C1 segment of cervical spinal cord (tissue), 14 donors: ENCODE measurements at regions not wholly inside any gene's neighbourhood (a gene's known extent, or its start where the extent isn't known, plus 50 kb on each side); places are given as distances from the start of the nearest gene placed in this dataset.
A peak's percentile ranks its signal among the peaks of the same experiment; 100 is the strongest.

ENCODE experiments used
- DNase-seq, 14 donors: peaks; one replicate each; lab custom pipeline; 2025; lab: John Stamatoyannopoulos, UW

- no peak for DNase-seq
These were observed 116.1 kb downstream of the UQCRFS1 start for GRCh38 chr19:29096896-29097295.

GRCh38 chr19:29093553-29093908, 119.4 kb downstream of the UQCRFS1 start:
- DNase-seq, result no peak

- DNase-seq, result no peak
These were observed 120.0 kb downstream of the UQCRFS1 start for GRCh38 chr19:29092712-29093552.

GRCh38 chr19:29090783-29091526, 122.0 kb downstream of the UQCRFS1 start:
- peak in 1 of 14 donors; percentile 0 for DNase-seq

- DNase-seq, result no peak
These were observed 123.6 kb downstream of the UQCRFS1 start for GRCh38 chr19:29089315-29089870.

GRCh38 chr19:29088761-29089160, 124.2 kb downstream of the UQCRFS1 start:
- peak in 1 of 14 donors; percentile 1 for DNase-seq

GRCh38 chr19:29086646-29087045, 126.3 kb downstream of the UQCRFS1 start:
- no peak for DNase-seq

GRCh38 chr19:29086182-29086581, 126.8 kb downstream of the UQCRFS1 start:
- DNase-seq, result no peak

GRCh38 chr19:29085630-29086029, 127.3 kb downstream of the UQCRFS1 start:
- DNase-seq, result no peak

GRCh38 chr19:29085206-29085605, 127.7 kb downstream of the UQCRFS1 start:
- DNase-seq, result no peak

- no peak for DNase-seq
These were observed 128.7 kb downstream of the UQCRFS1 start for GRCh38 chr19:29084266-29084665.

GRCh38 chr19:29083863-29084262, 129.1 kb downstream of the UQCRFS1 start:
- no peak for DNase-seq

GRCh38 chr19:29079356-29080032, 133.5 kb downstream of the UQCRFS1 start:
- no peak for DNase-seq

GRCh38 chr19:29076963-29077362, 136.0 kb downstream of the UQCRFS1 start:
- DNase-seq, result no peak

GRCh38 chr19:29076161-29076560, 136.8 kb downstream of the UQCRFS1 start:
- DNase-seq, result no peak

- no peak for DNase-seq
These were observed 137.8 kb downstream of the UQCRFS1 start for GRCh38 chr19:29075149-29075548.

- no peak for DNase-seq
These were observed 138.4 kb downstream of the UQCRFS1 start for GRCh38 chr19:29074579-29074978.

- no peak for DNase-seq
These were observed 145.1 kb downstream of the UQCRFS1 start for GRCh38 chr19:29067831-29068230.

GRCh38 chr19:29062475-29063435, 150.2 kb downstream of the UQCRFS1 start:
- no peak for DNase-seq

GRCh38 chr19:29060813-29061364, 152.1 kb downstream of the UQCRFS1 start:
- DNase-seq, result no peak

GRCh38 chr19:29056535-29056934, 156.4 kb downstream of the UQCRFS1 start:
- no peak for DNase-seq
